GM12875 (cell line): ENCODE measurements at regions not wholly inside any gene's neighbourhood (a gene's known extent, or its start where the extent isn't known, plus 50 kb on each side); places are given as distances from the start of the nearest gene placed in this dataset.
A peak's percentile ranks its signal among the peaks of the same experiment; 100 is the strongest.

Experiments
- H3K4me3 ChIP-seq: one replicate; pipeline ENCODE4 v1.5.1; 2011; ENCODE audit warnings: low read depth, low read length, control low read depth
- TF ChIP-seq, protein P1 (sequence below): IDR thresholded peaks from 2 replicates; pipeline ENCODE4 v1.5.1; 2011; ENCODE audit warnings: low read depth, mild to moderate bottlenecking, control low read depth, inconsistent platforms, low read length, moderate library complexity, borderline replicate concordance; ENCODE audit not compliant: insufficient read depth

DNA sequence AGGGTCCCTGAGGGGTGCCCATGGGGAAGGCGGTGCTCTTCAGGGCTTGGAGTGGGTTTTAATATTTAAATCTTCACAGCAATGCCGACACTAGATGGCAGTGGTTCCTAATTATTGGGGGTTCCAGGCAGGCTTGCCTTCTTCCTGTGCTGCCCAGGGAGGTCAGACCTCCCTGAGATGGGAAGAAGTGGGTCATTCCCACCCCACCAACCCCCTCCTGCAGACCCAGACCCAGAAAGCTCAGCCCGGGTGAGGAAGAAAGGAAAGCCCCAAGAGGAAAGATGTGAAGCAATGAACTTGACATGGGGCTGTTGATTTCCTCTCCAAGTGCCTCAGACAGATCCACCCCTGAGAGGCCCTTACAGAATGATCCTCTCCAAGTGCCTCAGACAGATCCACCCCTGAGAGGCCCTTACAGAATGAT lies 85.1 kb upstream of the LANCL2 start:
- TF ChIP-seq, protein P1, sequence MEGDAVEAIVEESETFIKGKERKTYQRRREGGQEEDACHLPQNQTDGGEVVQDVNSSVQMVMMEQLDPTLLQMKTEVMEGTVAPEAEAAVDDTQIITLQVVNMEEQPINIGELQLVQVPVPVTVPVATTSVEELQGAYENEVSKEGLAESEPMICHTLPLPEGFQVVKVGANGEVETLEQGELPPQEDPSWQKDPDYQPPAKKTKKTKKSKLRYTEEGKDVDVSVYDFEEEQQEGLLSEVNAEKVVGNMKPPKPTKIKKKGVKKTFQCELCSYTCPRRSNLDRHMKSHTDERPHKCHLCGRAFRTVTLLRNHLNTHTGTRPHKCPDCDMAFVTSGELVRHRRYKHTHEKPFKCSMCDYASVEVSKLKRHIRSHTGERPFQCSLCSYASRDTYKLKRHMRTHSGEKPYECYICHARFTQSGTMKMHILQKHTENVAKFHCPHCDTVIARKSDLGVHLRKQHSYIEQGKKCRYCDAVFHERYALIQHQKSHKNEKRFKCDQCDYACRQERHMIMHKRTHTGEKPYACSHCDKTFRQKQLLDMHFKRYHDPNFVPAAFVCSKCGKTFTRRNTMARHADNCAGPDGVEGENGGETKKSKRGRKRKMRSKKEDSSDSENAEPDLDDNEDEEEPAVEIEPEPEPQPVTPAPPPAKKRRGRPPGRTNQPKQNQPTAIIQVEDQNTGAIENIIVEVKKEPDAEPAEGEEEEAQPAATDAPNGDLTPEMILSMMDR, result peak; percentile 55; the same call in 1 of the 2 replicates
- no peak overlapping the region for H3K4me3 ChIP-seq

DNA sequence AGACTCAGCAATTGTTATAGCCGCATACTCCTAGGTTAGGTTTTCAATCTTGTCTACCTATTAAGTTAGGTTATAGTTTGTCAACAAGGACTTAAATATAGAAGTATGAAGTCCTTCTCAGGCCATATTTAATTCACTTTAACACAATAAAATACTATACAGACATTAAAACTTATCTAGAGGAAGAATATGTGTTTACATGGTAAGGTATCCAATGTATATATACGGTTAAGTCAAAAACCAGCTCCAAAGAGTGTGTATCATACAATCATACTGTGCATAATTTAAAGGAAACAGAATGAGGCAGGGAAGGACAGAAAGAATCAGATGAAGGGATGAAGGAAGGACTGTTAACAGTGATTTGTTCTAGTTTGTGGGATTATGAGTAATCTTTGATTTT lies 79.5 kb upstream of the LANCL2 start:
- TF ChIP-seq, protein P1, result no peak
- H3K4me3 ChIP-seq, result no peak overlapping the region

DNA sequence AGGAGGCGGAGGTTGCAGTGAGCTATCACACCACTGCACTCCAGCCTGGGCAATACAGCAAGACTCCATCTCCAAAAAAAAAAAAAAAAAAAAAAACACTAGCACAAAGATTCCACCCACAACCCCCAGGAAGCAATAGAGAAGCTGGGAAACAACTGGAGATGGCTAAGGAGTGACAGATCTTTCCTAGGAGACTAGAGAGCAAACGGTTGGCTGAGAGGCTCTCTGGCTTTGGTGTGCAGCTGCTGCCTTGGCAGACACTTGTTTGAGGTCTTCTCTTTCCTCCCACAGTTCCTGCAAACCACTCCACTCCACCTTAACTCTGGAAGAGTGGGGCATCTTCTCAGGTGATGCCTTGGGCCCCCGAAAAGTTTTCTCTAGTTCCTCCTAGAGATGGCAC lies 78.5 kb upstream of the LANCL2 start:
- H3K4me3 ChIP-seq, result no peak overlapping the region
- TF ChIP-seq, protein P1, result no peak

GRCh38 chr7:55288070-55288824 lies 76.9 kb upstream of the LANCL2 start:
- TF ChIP-seq, protein P1, result no peak
- no peak overlapping the region for H3K4me3 ChIP-seq

DNA sequence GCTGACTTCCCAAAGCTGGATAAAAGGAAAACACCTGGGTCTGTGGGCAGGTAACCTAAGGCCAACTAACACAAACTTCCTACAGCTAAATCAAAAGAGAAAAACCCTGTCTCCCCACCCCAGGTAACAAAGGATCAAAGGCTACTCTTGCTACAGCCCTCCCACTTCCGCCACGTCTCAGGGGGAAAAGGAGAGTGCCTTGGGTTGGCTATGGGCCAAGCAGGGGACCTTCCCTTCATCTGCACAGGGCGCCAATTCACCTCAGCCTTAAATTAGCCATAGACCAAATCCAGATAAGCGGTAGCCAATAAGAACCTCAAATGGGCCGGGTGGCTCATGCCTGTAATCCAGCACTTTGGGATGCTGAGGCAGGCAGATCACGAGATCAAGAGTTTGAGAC lies 69.1 kb upstream of the LANCL2 start:
- TF ChIP-seq, protein P1, result no peak
- no peak overlapping the region for H3K4me3 ChIP-seq

DNA sequence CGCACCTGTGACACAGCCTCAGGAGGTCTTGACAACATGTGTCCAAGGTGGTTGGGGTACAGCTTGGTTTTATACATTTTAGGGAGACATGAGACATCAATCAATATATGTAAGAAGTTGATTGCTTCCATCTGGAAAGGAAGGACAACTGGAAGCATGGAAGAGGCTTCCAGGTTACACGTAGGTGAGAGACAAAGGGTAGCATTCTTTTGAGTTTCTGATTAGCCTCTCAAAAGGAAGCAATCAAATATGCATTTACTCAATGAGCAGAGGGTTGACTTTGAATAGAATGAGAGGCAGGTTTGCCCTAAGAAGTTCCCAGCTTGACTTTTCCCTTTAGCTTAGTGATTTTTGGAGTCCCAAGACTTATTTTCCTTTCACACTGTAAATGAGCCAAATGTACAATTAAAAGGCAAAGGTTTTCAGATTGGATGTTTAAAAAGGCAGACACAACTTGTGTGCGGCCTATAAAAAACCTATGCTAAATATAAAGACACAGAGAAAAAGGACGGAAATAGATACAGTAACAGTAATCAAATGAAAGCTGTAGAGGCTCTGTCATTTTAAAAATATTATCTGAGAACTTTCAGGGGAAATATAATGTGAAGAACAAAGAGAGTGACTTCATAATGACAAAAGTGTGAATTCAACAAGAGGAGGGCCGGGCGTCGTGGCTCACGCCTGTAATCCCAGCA lies 65.7 kb upstream of the LANCL2 start:
- H3K4me3 ChIP-seq, result no peak overlapping the region
- TF ChIP-seq, protein P1, result no peak

GRCh38 chr7:55303220-55303619 lies 61.9 kb upstream of the LANCL2 start:
- no peak overlapping the region for H3K4me3 ChIP-seq
- TF ChIP-seq, protein P1, result no peak
